ENCODE measurements at regions not wholly inside any gene's neighbourhood (a gene's known extent, or its start where the extent isn't known, plus 50 kb on each side); places are given as distances from the start of the nearest gene placed in this dataset.

DNA sequence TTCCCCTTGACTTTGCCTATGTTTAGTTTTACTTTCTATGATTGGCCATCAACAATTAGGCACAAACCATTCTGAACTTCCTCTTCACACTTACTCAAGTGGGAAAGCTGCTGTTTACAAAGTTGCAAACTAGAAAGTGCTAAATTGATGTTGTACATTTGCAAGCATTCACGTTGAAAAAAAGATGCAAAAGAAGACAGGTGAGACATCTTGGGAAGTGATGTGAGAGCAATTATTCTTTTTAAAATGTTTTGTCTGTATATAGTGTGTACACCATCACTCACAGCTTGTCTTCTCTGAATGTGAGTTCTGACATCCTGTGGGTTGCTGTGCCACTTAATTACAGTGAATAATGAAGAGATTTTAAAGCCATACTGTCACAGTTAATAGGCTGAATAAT lies 874.1 kb upstream of the LRATD1 start:
- no peaks in the 10 kb centered on the region for H3K4me1 ChIP-seq
- intact Hi-C loops (cut with DNase I; ENCODE audit: low total_unique reads) (no loop called here), in situ Hi-C loops (cut with MboI; ENCODE audit: low pct_ligation_motif_present in 1 of 4, low pct_unique_long_range_greater_than_20kb in 1 of 4, low sequenced_read_pairs in 3 of 4) (no loop called here)
- H3K27me3 ChIP-seq, result no peaks in the 10 kb centered on the region
- no peak for TF ChIP-seq POLR2A (IDR thresholded peaks at IDR 0.05)
- 23 to 24% methylated on average over 1 of the region's 1 CpG for WGBS, 2 donors (ENCODE audit: low coverage in 1 of 2)
- H3K27ac ChIP-seq, result no peak overlapping the region
- no peak overlapping the region for H3K4me3 ChIP-seq
- H3K36me3 ChIP-seq, result no peaks in the 10 kb centered on the region
- no peak for DNase-seq
- H3K9me3 ChIP-seq, result no peaks in the 10 kb centered on the region

DNA sequence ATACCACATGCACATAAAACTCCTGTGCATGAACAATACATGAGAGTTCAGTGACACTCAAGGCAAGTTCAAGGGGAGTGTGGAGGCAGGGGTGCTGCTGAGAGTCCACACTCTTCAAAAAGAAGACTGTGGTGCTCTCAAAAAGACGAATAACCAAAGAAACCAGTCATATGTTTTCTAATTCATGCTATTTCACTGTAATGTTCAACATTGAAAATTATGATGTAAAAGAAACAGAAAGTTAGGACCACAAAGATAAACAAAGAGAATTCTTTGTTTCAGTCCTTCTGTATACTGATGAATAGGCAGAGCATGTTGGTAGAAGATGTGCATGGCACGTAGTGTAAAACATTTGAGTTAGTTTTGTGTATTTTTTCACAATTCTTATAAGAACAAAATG lies 864.2 kb upstream of the LRATD1 start:
- H3K27ac ChIP-seq, result no peak overlapping the region
- no peaks in the 10 kb centered on the region for H3K9me3 ChIP-seq
- in situ Hi-C loops (cut with MboI; ENCODE audit: low pct_ligation_motif_present in 1 of 4, low pct_unique_long_range_greater_than_20kb in 1 of 4, low sequenced_read_pairs in 3 of 4) (no loop called here), intact Hi-C loops (cut with DNase I; ENCODE audit: low total_unique reads) (no loop called here)
- WGBS, 2 donors (ENCODE audit: low coverage in 1 of 2), result 39 to 48% methylated on average over 2 of the region's 2 CpGs
- no peaks in the 10 kb centered on the region for H3K27me3 ChIP-seq
- DNase-seq, result no peak
- no peak for TF ChIP-seq POLR2A (IDR thresholded peaks at IDR 0.05)
- TF ChIP-seq POLR2AphosphoS5 (IDR thresholded peaks at IDR 0.05), result no peak
- no peak for TF ChIP-seq EP300 (IDR thresholded peaks at IDR 0.05; ENCODE audit: low read depth)
- TF ChIP-seq, protein P1, sequence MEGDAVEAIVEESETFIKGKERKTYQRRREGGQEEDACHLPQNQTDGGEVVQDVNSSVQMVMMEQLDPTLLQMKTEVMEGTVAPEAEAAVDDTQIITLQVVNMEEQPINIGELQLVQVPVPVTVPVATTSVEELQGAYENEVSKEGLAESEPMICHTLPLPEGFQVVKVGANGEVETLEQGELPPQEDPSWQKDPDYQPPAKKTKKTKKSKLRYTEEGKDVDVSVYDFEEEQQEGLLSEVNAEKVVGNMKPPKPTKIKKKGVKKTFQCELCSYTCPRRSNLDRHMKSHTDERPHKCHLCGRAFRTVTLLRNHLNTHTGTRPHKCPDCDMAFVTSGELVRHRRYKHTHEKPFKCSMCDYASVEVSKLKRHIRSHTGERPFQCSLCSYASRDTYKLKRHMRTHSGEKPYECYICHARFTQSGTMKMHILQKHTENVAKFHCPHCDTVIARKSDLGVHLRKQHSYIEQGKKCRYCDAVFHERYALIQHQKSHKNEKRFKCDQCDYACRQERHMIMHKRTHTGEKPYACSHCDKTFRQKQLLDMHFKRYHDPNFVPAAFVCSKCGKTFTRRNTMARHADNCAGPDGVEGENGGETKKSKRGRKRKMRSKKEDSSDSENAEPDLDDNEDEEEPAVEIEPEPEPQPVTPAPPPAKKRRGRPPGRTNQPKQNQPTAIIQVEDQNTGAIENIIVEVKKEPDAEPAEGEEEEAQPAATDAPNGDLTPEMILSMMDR (IDR thresholded peaks at IDR 0.05), result no peak
- no peaks in the 10 kb centered on the region for H3K36me3 ChIP-seq
- no peaks in the 10 kb centered on the region for H3K4me1 ChIP-seq
- H3K4me3 ChIP-seq, result no peak overlapping the region

DNA sequence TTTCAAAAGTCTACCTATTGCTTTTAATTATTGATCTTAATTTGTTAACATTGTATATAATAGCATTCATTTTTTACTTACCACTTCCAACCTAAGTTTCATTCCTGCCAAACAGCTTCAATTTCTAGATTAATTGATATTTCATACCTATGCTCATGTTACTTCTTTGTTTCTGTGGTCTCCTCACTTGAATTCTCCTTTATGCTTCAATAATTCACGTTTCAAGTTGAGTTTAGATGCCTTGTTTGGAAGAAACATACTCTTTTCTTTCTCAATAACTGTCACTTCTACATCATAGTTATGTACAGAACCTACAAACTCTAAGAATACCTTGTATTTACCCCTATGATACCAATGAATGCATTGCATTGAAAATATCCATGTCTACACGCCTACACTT lies 862.2 kb upstream of the LRATD1 start:
- no peaks in the 10 kb centered on the region for H3K4me1 ChIP-seq
- H3K9me3 ChIP-seq, result no peaks in the 10 kb centered on the region
- WGBS, 2 donors (ENCODE audit: low coverage in 1 of 2), result 63 to 72% methylated on average over 2 of the region's 2 CpGs
- in situ Hi-C loops (cut with MboI; ENCODE audit: low pct_ligation_motif_present in 1 of 4, low pct_unique_long_range_greater_than_20kb in 1 of 4, low sequenced_read_pairs in 3 of 4), result no loop called here
- no peaks in the 10 kb centered on the region for H3K27me3 ChIP-seq
- intact Hi-C loops (cut with DNase I; ENCODE audit: low total_unique reads), result no loop called here
- no peak overlapping the region for H3K27ac ChIP-seq
- no peaks in the 10 kb centered on the region for H3K36me3 ChIP-seq
- TF ChIP-seq POLR2AphosphoS5 (IDR thresholded peaks at IDR 0.05) (no peak), POLR2A (IDR thresholded peaks at IDR 0.05) (no peak), EP300 (IDR thresholded peaks at IDR 0.05; ENCODE audit: low read depth) (no peak)
- TF ChIP-seq, protein P1 (IDR thresholded peaks at IDR 0.05), result no peak
- no peak for DNase-seq
- H3K4me3 ChIP-seq, result no peak overlapping the region

DNA sequence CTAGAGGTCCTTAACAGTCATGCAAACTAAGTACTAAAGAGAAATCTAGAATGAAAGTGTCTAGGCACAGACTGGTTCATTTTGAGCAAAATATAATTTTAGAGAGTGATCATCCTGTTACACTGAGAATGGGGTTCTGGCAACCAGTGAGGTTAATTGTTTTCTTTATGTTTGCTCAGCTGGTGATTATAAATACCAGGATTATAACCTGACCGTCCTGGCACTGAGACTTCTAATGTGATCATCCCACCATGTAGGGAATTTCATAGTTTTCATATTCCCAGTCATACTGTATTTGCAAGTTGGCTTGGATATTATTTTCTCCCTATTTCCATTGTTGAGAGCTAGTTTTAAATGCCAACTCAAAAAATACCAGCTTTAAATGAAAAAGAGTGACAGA lies 852.5 kb upstream of the LRATD1 start:
- 11 to 35% methylated on average over 1 of the region's 1 CpG for WGBS, 2 donors (ENCODE audit: low coverage in 1 of 2)
- Histone ChIP-seq H3K27ac (no peak overlapping the region), H3K9me3 (peaks cover 0 to 2% of the 10 kb centered on the region in 2 donors), H3K4me3 (no peak overlapping the region), H3K4me1 (no peaks in the 10 kb centered on the region), H3K36me3 (no peaks in the 10 kb centered on the region), H3K27me3 (no peaks in the 10 kb centered on the region)
- TF ChIP-seq POLR2AphosphoS5 (IDR thresholded peaks at IDR 0.05) (no peak), EP300 (IDR thresholded peaks at IDR 0.05; ENCODE audit: low read depth) (no peak)
- no peak for DNase-seq
- in situ Hi-C loops (cut with MboI; ENCODE audit: low pct_ligation_motif_present in 1 of 4, low pct_unique_long_range_greater_than_20kb in 1 of 4, low sequenced_read_pairs in 3 of 4) (no loop called here), intact Hi-C loops (cut with DNase I; ENCODE audit: low total_unique reads) (no loop called here)

DNA sequence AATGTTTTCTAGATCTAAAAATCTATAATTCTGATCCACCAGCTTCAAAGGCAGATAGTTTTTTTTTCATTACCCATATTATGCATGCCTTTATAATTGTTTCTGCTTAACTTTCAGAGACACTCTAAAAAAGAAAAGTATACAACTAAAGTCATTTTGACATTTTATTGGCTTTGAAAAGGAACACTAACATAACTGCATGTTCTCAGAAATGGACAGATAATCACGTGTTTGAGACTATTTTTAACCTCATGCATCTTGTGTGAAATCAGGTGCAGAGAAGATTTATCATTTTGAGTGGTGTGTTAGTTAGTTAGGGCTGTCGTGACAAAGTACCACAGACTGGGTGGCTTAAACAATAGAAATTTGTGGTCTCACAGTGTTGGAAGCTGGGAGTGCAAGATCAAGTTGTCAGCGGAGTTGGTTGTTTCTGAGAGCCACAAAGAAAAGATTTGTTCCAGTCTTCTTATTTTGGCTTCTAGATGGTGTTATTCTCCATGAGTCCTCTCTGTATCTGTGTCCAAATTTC lies 841.4 kb upstream of the LRATD1 start:
- no peaks in the 10 kb centered on the region for H3K4me1 ChIP-seq
- H3K27ac ChIP-seq, result no peak overlapping the region
- intact Hi-C loops (cut with DNase I; ENCODE audit: low total_unique reads) (no loop called here), in situ Hi-C loops (cut with MboI; ENCODE audit: low pct_ligation_motif_present in 1 of 4, low pct_unique_long_range_greater_than_20kb in 1 of 4, low sequenced_read_pairs in 3 of 4) (no loop called here)
- H3K4me3 ChIP-seq, result no peak overlapping the region
- H3K36me3 ChIP-seq, result no peaks in the 10 kb centered on the region
- no peaks in the 10 kb centered on the region for H3K27me3 ChIP-seq
- DNase-seq, result no peak
- TF ChIP-seq EP300 (IDR thresholded peaks at IDR 0.05; ENCODE audit: low read depth) (no peak), POLR2AphosphoS5 (IDR thresholded peaks at IDR 0.05) (peak in 1 of 3 donors; percentile 48)
- H3K9me3 ChIP-seq, result no peaks in the 10 kb centered on the region
- 32 to 45% methylated on average over 3 of the region's 3 CpGs for WGBS, 2 donors (ENCODE audit: low coverage in 1 of 2)

DNA sequence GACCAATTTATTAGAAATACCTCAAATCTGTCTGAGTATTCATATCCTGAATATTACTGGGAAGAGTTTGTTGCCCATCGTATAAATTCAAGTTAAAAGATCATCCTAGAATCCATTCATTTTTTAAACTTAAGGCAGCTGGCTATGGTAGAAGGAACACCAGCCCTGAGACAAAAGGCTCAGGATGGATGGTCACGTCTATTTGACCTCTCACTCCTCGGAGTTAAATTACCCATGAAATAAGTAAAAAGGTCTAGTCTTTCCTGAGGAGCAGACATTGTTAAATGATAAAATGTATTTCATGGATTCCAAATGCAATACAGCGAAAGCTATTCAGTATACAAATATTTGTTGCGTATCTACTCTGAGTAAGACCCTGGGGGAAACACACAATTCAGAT lies 826.0 kb upstream of the LRATD1 start:
- in situ Hi-C loops (cut with MboI; ENCODE audit: low pct_ligation_motif_present in 1 of 4, low pct_unique_long_range_greater_than_20kb in 1 of 4, low sequenced_read_pairs in 3 of 4) (no loop called here), intact Hi-C loops (cut with DNase I; ENCODE audit: low total_unique reads) (no loop called here)
- Histone ChIP-seq H3K27me3 (no peaks in the 10 kb centered on the region), H3K36me3 (no peaks in the 10 kb centered on the region), H3K9me3 (no peaks in the 10 kb centered on the region), H3K27ac (no peak overlapping the region), H3K4me3 (no peak overlapping the region), H3K4me1 (no peaks in the 10 kb centered on the region)
- 85% methylated on average over 5 of the region's 5 CpGs for WGBS, 2 donors (ENCODE audit: low coverage in 1 of 2)
- TF ChIP-seq, protein P1 (IDR thresholded peaks at IDR 0.05), result no peak
- TF ChIP-seq POLR2AphosphoS5 (IDR thresholded peaks at IDR 0.05) (no peak), EP300 (IDR thresholded peaks at IDR 0.05; ENCODE audit: low read depth) (no peak), POLR2A (IDR thresholded peaks at IDR 0.05) (no peak)
- no peak for DNase-seq
